Natural killer cell (primary cell): ENCODE measurements at regions not wholly inside any gene's neighbourhood (a gene's known extent, or its start where the extent isn't known, plus 50 kb on each side); places are given as distances from the start of the nearest gene placed in this dataset.

Experiments
- ATAC-seq, 3 donors: fragments of 150-1000 bp in 2 of 3; fragments of 200-7000 bp in 1 of 3; cut with Tn5 transposase; 1 replicate in 1 of 3; 2 replicates in 2 of 3; pipeline ENCODE4 v1.10.0; 2021; ENCODE audit warnings: mild to moderate bottlenecking in 2 of 3, moderate library complexity in 2 of 3
- DNase-seq, 2 donors: peaks; one replicate each; pipeline versions ENCODE4 v3.0.0 to v3.0.0-alpha.2; 2013 to 2021; ENCODE audit warnings: mixed read lengths in 1 of 2
- H3K27ac ChIP-seq: one replicate; pipeline ENCODE4 v1.5.1; 2013; ENCODE audit warnings: mild to moderate bottlenecking, low read length
- H3K27me3 ChIP-seq: one replicate; pipeline ENCODE4 v1.6.1; 2013; ENCODE audit warnings: low read length; ENCODE audit not compliant: control insufficient read depth, insufficient read depth
- H3K36me3 ChIP-seq: one replicate; pipeline ENCODE4 v1.6.1; 2013; ENCODE audit warnings: low read length; ENCODE audit not compliant: control insufficient read depth, insufficient read depth
- H3K4me1 ChIP-seq: one replicate; pipeline ENCODE4 v1.6.1; 2013; ENCODE audit warnings: low read length; ENCODE audit not compliant: control insufficient read depth, insufficient read depth
- H3K4me3 ChIP-seq: one replicate; pipeline ENCODE4 v1.5.1; 2013; ENCODE audit warnings: low read length
- H3K9me3 ChIP-seq: one replicate; pipeline ENCODE4 v1.6.1; 2013; ENCODE audit warnings: low read length; ENCODE audit not compliant: control insufficient read depth, insufficient read depth
- H3K27ac Mint-ChIP-seq, 2 donors: one replicate each; pipeline ENCODE4 v1.8.0; 2022; ENCODE audit warnings: mild to moderate bottlenecking in 2 of 2, mixed read lengths in 2 of 2, moderate library complexity in 1 of 2
- H3K27me3 Mint-ChIP-seq, 2 donors: one replicate each; pipeline ENCODE4 v1.8.0; 2022; ENCODE audit warnings: low read depth in 2 of 2, mixed read lengths in 2 of 2
- H3K36me3 Mint-ChIP-seq: one replicate; pipeline ENCODE4 v1.8.0; 2022; ENCODE audit warnings: mixed read lengths
- H3K4me1 Mint-ChIP-seq, 2 donors: one replicate each; pipeline ENCODE4 v1.8.0; 2022; ENCODE audit warnings: mixed read lengths in 2 of 2
- H3K4me3 Mint-ChIP-seq: one replicate; pipeline ENCODE4 v1.8.0; 2022; ENCODE audit warnings: mild to moderate bottlenecking, moderate library complexity, mixed read lengths
- H3K9me3 Mint-ChIP-seq, 2 donors: one replicate each; pipeline ENCODE4 v1.8.0; 2022; ENCODE audit warnings: mixed read lengths in 2 of 2
- WGBS: methylation state at CpG from one replicate; pipeline ENCODE4 v1.1.7; 2013; ENCODE audit warnings: missing lambda C conversion rate; ENCODE audit not compliant: insufficient coverage; 5-methylcytosine and 5-hydroxymethylcytosine counted together
- intact Hi-C: fragments of 100-400 bp; cut with micrococcal nuclease; formaldehyde crosslinking; loops from one replicate; pipeline ENCODE4 v1.14.2; 2022
- TF ChIP-seq, protein P1 (sequence below): fragments of 200-600 bp; IDR thresholded peaks from one replicate; pipeline ENCODE4 v1.8.0; 2022; ENCODE audit warnings: antibody characterized with exemption

DNA sequence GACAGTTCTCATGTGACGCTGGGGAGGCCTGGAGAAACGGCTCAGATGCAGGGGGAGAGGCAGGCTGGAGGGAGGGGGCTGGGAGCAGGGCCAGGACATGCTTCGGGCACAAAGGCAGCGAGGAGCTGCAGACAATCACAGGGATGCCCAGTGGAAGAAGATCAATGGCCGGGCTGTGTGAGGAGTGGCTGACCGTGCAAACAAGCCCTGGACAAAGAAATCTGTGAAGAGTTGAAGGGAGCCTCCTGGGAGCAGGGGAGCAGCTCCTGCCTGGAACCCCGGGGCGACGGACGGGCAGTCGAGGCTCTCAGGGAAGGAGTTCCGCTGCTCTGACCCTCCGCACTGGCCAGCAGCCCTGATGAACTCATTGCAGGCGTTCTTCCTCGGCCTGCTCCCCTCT, 126.7 kb upstream of the B3GAT1 start:
- Mint-ChIP-seq H3K4me1 (peaks cover 14 to 18% of the 10 kb centered on the region in 2 donors), H3K36me3 (no peaks in the 10 kb centered on the region), H3K27me3 (peaks cover 26 to 39% of the 10 kb centered on the region in 2 donors), H3K27ac (no peak overlapping the region), H3K4me3 (no peak overlapping the region), H3K9me3 (no peaks in the 10 kb centered on the region)
- no peak for ATAC-seq
- no peak overlapping the region for H3K27ac ChIP-seq
- 86% methylated on average over 15 of the region's 15 CpGs for WGBS
- no peak overlapping the region for H3K4me3 ChIP-seq
- TF ChIP-seq, protein P1, sequence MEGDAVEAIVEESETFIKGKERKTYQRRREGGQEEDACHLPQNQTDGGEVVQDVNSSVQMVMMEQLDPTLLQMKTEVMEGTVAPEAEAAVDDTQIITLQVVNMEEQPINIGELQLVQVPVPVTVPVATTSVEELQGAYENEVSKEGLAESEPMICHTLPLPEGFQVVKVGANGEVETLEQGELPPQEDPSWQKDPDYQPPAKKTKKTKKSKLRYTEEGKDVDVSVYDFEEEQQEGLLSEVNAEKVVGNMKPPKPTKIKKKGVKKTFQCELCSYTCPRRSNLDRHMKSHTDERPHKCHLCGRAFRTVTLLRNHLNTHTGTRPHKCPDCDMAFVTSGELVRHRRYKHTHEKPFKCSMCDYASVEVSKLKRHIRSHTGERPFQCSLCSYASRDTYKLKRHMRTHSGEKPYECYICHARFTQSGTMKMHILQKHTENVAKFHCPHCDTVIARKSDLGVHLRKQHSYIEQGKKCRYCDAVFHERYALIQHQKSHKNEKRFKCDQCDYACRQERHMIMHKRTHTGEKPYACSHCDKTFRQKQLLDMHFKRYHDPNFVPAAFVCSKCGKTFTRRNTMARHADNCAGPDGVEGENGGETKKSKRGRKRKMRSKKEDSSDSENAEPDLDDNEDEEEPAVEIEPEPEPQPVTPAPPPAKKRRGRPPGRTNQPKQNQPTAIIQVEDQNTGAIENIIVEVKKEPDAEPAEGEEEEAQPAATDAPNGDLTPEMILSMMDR = no peak
- H3K36me3 ChIP-seq = no peaks in the 10 kb centered on the region
- H3K9me3 ChIP-seq = no peaks in the 10 kb centered on the region
- DNase-seq = peak in 1 of 2 donors; percentile 6
- intact Hi-C loops = no loop called here
- H3K27me3 ChIP-seq = peaks cover 9% of the 10 kb centered on the region
- peaks cover 14% of the 10 kb centered on the region for H3K4me1 ChIP-seq

DNA sequence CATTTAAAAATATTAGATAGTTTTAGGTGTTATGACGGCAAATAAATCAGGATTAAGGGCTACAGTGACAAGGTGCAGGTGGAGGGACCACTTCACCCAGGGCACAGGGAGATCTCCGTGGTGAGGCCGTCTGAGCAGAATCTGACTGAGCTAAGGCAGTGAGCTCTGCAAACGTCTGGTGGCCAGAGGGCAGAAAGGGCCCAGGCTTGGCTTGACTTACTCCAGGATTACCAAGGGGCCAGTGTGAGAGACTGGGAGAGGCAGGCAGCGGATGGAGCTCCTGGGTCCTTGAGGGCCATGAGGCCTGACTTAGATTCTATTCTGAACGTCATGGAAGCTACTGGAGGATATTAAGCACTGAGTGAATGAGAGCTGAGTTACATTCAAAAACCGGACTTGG, 125.9 kb upstream of the B3GAT1 start:
- H3K4me3 Mint-ChIP-seq = no peak overlapping the region
- peaks cover 26 to 39% of the 10 kb centered on the region in 2 donors for H3K27me3 Mint-ChIP-seq
- ATAC-seq (no peak), DNase-seq (peak in 1 of 2 donors; percentile 6)
- H3K36me3 Mint-ChIP-seq = no peaks in the 10 kb centered on the region
- H3K27ac Mint-ChIP-seq = no peak overlapping the region
- intact Hi-C loops = no loop called here
- H3K9me3 Mint-ChIP-seq = no peaks in the 10 kb centered on the region
- H3K4me1 Mint-ChIP-seq = peaks cover 14 to 18% of the 10 kb centered on the region in 2 donors
- no peak overlapping the region for H3K27ac ChIP-seq
- H3K36me3 ChIP-seq = no peaks in the 10 kb centered on the region
- peaks cover 9% of the 10 kb centered on the region for H3K27me3 ChIP-seq
- WGBS = 88% methylated on average over 7 of the region's 7 CpGs
- TF ChIP-seq, protein P1 = no peak
- no peaks in the 10 kb centered on the region for H3K9me3 ChIP-seq
- peaks cover 14% of the 10 kb centered on the region for H3K4me1 ChIP-seq
- no peak overlapping the region for H3K4me3 ChIP-seq

DNA sequence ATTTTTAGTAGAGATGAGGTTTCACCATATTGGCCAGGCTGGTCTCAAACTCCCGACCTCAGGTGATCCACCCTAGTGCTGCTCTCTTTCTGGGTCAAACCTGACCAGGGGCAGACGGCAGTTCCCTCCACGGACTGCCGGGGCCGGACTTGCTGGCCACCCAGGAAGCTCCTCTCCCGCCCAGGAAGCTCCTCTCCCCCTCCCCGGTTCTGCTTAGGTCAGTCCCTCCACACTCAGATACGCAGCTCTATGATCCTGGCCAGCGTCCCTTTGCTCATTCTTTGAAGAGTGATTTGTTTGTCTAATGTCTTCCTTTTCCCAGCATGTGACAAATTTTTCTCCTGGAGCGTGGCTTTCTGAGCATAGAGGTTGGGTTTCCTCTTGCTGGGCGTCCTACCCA, 125.3 kb upstream of the B3GAT1 start:
- Histone ChIP-seq H3K4me1 (peaks cover 14% of the 10 kb centered on the region), H3K27ac (no peak overlapping the region), H3K36me3 (no peaks in the 10 kb centered on the region), H3K9me3 (no peaks in the 10 kb centered on the region), H3K27me3 (peaks cover 9% of the 10 kb centered on the region), H3K4me3 (no peak overlapping the region)
- peaks cover 26 to 39% of the 10 kb centered on the region in 2 donors for H3K27me3 Mint-ChIP-seq
- intact Hi-C loops = no loop called here
- ATAC-seq (no peak), DNase-seq (no peak)
- TF ChIP-seq, protein P1 = no peak
- no peaks in the 10 kb centered on the region for H3K36me3 Mint-ChIP-seq
- 22% methylated on average over 8 of the region's 11 CpGs for WGBS
- H3K4me3 Mint-ChIP-seq = peak overlapping the region; percentile 57
- no peaks in the 10 kb centered on the region for H3K9me3 Mint-ChIP-seq
- H3K4me1 Mint-ChIP-seq = peaks cover 14 to 18% of the 10 kb centered on the region in 2 donors
- peak overlapping the region in 1 of 2 donors; percentile 13 for H3K27ac Mint-ChIP-seq

DNA sequence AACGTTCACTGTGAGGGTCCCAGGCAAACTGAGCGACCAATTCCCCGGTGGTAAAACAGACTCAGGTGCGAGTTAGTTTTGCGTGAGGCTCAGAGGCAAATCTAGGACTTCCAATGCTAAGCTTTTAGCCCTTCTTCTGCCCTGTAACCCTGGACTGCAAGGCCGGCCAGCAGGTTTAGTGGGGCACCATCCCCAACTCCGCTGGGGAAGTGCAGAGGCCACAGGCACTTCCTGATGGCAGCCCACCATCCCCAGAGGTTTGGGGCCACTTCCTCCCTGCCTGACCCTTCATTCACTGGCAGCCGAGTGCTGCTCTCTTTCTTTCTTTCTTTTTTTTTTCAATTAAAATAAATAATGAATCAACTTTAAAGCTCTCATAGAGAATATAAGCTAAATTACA, 124.6 kb upstream of the B3GAT1 start:
- H3K27me3 ChIP-seq = peaks cover 9% of the 10 kb centered on the region
- no peaks in the 10 kb centered on the region for H3K36me3 ChIP-seq
- 5% methylated on average over 8 of the region's 8 CpGs for WGBS
- DNase-seq (peak in 1 of 2 donors; percentile 9), ATAC-seq (peak in 1 of 3 donors; percentile 30)
- H3K27ac ChIP-seq = no peak overlapping the region
- H3K9me3 Mint-ChIP-seq = no peaks in the 10 kb centered on the region
- no peak overlapping the region for H3K4me3 Mint-ChIP-seq
- H3K4me3 ChIP-seq = no peak overlapping the region
- H3K36me3 Mint-ChIP-seq = no peaks in the 10 kb centered on the region
- H3K27ac Mint-ChIP-seq = no peak overlapping the region
- H3K9me3 ChIP-seq = no peaks in the 10 kb centered on the region
- intact Hi-C loops = no loop called here
- TF ChIP-seq, protein P1 = no peak
- peaks cover 14% of the 10 kb centered on the region for H3K4me1 ChIP-seq
- peaks cover 26 to 39% of the 10 kb centered on the region in 2 donors for H3K27me3 Mint-ChIP-seq
- peaks cover 14 to 18% of the 10 kb centered on the region in 2 donors for H3K4me1 Mint-ChIP-seq
